GM19351 (cell line): ENCODE measurements at regions not wholly inside any gene's neighbourhood (a gene's known extent, or its start where the extent isn't known, plus 50 kb on each side); places are given as distances from the start of the nearest gene placed in this dataset.
A peak's percentile ranks its signal among the peaks of the same experiment; 100 is the strongest.

ENCODE experiments used
- ATAC-seq: cut with Tn5 transposase; IDR thresholded peaks from one replicate; pipeline ENCODE4 v1.9.1; 2021; ENCODE audit warnings: mild to moderate bottlenecking, moderate library complexity; ENCODE audit not compliant: unreplicated experiment

GRCh38 chr4:140281828-140282552, 91.5 kb upstream of the SCOC start:
- no peak for ATAC-seq

GRCh38 chr4:140277576-140277975, 95.9 kb upstream of the SCOC start:
- no peak for ATAC-seq

- ATAC-seq, result no peak
Measured at GRCh38 chr4:140271553-140271952, 101.9 kb upstream of the SCOC start.

- ATAC-seq, result no peak
Measured at GRCh38 chr4:140269369-140269768, 104.1 kb upstream of the SCOC start.

- no peak for ATAC-seq
Measured at GRCh38 chr4:140268186-140268841, 105.1 kb upstream of the SCOC start.

- no peak for ATAC-seq
Measured at GRCh38 chr4:140267576-140267975, 105.9 kb upstream of the SCOC start.

GRCh38 chr4:140266958-140267568, 106.4 kb upstream of the SCOC start:
- no peak for ATAC-seq

GRCh38 chr4:140260227-140260626, 106.2 kb upstream of the MAML3 start:
- no peak for ATAC-seq

GRCh38 chr4:140258476-140258875, 104.5 kb upstream of the MAML3 start:
- no peak for ATAC-seq

- no peak for ATAC-seq
Measured at GRCh38 chr4:140257461-140258305, 103.7 kb upstream of the MAML3 start.

- ATAC-seq, result no peak
Measured at GRCh38 chr4:140256941-140257340, 103.0 kb upstream of the MAML3 start.

GRCh38 chr4:140256335-140256734, 102.4 kb upstream of the MAML3 start:
- ATAC-seq, result no peak

GRCh38 chr4:140255927-140256326, 101.9 kb upstream of the MAML3 start:
- no peak for ATAC-seq

- ATAC-seq, result no peak
Measured at GRCh38 chr4:140255467-140255866, 101.5 kb upstream of the MAML3 start.

GRCh38 chr4:140254651-140255299, 100.8 kb upstream of the MAML3 start:
- ATAC-seq, result no peak

- ATAC-seq, result no peak
Measured at GRCh38 chr4:140253556-140254027, 99.6 kb upstream of the MAML3 start.

- peak; percentile 63 for ATAC-seq
Measured at GRCh38 chr4:140252742-140253555, 99.0 kb upstream of the MAML3 start.

- ATAC-seq, result no peak
Measured at GRCh38 chr4:140252141-140252741, 98.3 kb upstream of the MAML3 start.

- no peak for ATAC-seq
Measured at GRCh38 chr4:140251571-140251970, 97.6 kb upstream of the MAML3 start.
